ENCODE measurements at regions not wholly inside any gene's neighbourhood (a gene's known extent, or its start where the extent isn't known, plus 50 kb on each side); places are given as distances from the start of the nearest gene placed in this dataset.

- Histone ChIP-seq H3K4me2 (ENCODE audit: low read length) (0 out of 2 replicates have a peak overlapping the region, but pooled peaks have one; percentile 8), H3K4me1 (ENCODE audit: low read length) (peaks cover 14% of the 10 kb centered on the region), H3K27ac (ENCODE audit: low read length) (no peak overlapping the region), H2AFZ (ENCODE audit: low read depth, low read length) (no peak overlapping the region), H3K9me3 (ENCODE audit: insufficient read depth, low read length) (no peaks in the 10 kb centered on the region), H4K20me1 (ENCODE audit: insufficient read depth, low read length) (no peaks in the 10 kb centered on the region), H3K4me3 (ENCODE audit: low read length) (no peak overlapping the region), H3K79me2 (ENCODE audit: low read length) (no peaks in the 10 kb centered on the region), H3K36me3 (replicated peaks; ENCODE audit: low read depth, low read length) (no peaks in the 10 kb centered on the region), H3K9ac (ENCODE audit: low read length) (no peak overlapping the region), H3K27me3 (ENCODE audit: low read depth, low read length) (no peaks in the 10 kb centered on the region; the same call in 1 of the 2 replicates)
- TF ChIP-seq EZH2phosphoT487 (IDR thresholded peaks at IDR 0.05; ENCODE audit: low read depth) (no peak), CTCF (IDR thresholded peaks at IDR 0.05; ENCODE audit: low read depth, low read length) (no peak)
Observed at GRCh38 chr9:755454-756381, 85.8 kb upstream of the DMRT1 start.

GRCh38 chr9:757246-757881 is 84.1 kb upstream of the DMRT1 start:
- Histone ChIP-seq H3K9me3 (ENCODE audit: insufficient read depth, low read length) (no peaks in the 10 kb centered on the region), H2AFZ (ENCODE audit: low read depth, low read length) (no peak overlapping the region), H3K27ac (ENCODE audit: low read length) (no peak overlapping the region), H3K9ac (ENCODE audit: low read length) (no peak overlapping the region), H3K79me2 (ENCODE audit: low read length) (no peaks in the 10 kb centered on the region), H3K4me3 (ENCODE audit: low read length) (no peak overlapping the region), H3K4me2 (ENCODE audit: low read length) (no peak overlapping the region), H3K36me3 (replicated peaks; ENCODE audit: low read depth, low read length) (no peaks in the 10 kb centered on the region), H3K27me3 (ENCODE audit: low read depth, low read length) (no peaks in the 10 kb centered on the region; the same call in 1 of the 2 replicates), H3K4me1 (ENCODE audit: low read length) (peaks cover 14% of the 10 kb centered on the region), H4K20me1 (ENCODE audit: insufficient read depth, low read length) (no peaks in the 10 kb centered on the region)
- TF ChIP-seq CTCF (IDR thresholded peaks at IDR 0.05; ENCODE audit: low read depth, low read length) (peak; percentile 62), EZH2phosphoT487 (IDR thresholded peaks at IDR 0.05; ENCODE audit: low read depth) (no peak)

- no peak overlapping the region for H3K27ac ChIP-seq (ENCODE audit: low read length)
- H2AFZ ChIP-seq (ENCODE audit: low read depth, low read length), result no peak overlapping the region
- H3K27me3 ChIP-seq (ENCODE audit: low read depth, low read length), result no peaks in the 10 kb centered on the region; the same call in 1 of the 2 replicates
- H4K20me1 ChIP-seq (ENCODE audit: insufficient read depth, low read length), result no peaks in the 10 kb centered on the region
- H3K36me3 ChIP-seq (replicated peaks; ENCODE audit: low read depth, low read length), result no peaks in the 10 kb centered on the region
- H3K9me3 ChIP-seq (ENCODE audit: insufficient read depth, low read length), result no peaks in the 10 kb centered on the region
- H3K4me3 ChIP-seq (ENCODE audit: low read length), result no peak overlapping the region
- peaks cover 14% of the 10 kb centered on the region for H3K4me1 ChIP-seq (ENCODE audit: low read length)
- H3K9ac ChIP-seq (ENCODE audit: low read length), result no peak overlapping the region
- TF ChIP-seq EZH2phosphoT487 (IDR thresholded peaks at IDR 0.05; ENCODE audit: low read depth), result no peak
- TF ChIP-seq CTCF (IDR thresholded peaks at IDR 0.05; ENCODE audit: low read depth, low read length), result no peak
- peak overlapping the region; percentile 20; the same call in 1 of the 2 replicates for H3K4me2 ChIP-seq (ENCODE audit: low read length)
- H3K79me2 ChIP-seq (ENCODE audit: low read length), result no peaks in the 10 kb centered on the region
Observed at GRCh38 chr9:758146-758545, 83.4 kb upstream of the DMRT1 start.

GRCh38 chr9:759541-759940 is 82.0 kb upstream of the DMRT1 start:
- Histone ChIP-seq H3K4me1 (ENCODE audit: low read length) (peaks cover 18% of the 10 kb centered on the region), H4K20me1 (ENCODE audit: insufficient read depth, low read length) (no peaks in the 10 kb centered on the region), H2AFZ (ENCODE audit: low read depth, low read length) (no peak overlapping the region), H3K36me3 (replicated peaks; ENCODE audit: low read depth, low read length) (no peaks in the 10 kb centered on the region), H3K9me3 (ENCODE audit: insufficient read depth, low read length) (no peaks in the 10 kb centered on the region), H3K79me2 (ENCODE audit: low read length) (no peaks in the 10 kb centered on the region), H3K27me3 (ENCODE audit: low read depth, low read length) (no peaks in the 10 kb centered on the region; the same call in 1 of the 2 replicates), H3K27ac (ENCODE audit: low read length) (no peak overlapping the region), H3K9ac (ENCODE audit: low read length) (no peak overlapping the region), H3K4me2 (ENCODE audit: low read length) (no peak overlapping the region), H3K4me3 (ENCODE audit: low read length) (no peak overlapping the region)
- no peak for TF ChIP-seq CTCF (IDR thresholded peaks at IDR 0.05; ENCODE audit: low read depth, low read length)
- no peak for TF ChIP-seq EZH2phosphoT487 (IDR thresholded peaks at IDR 0.05; ENCODE audit: low read depth)

Measured in OCI-LY3 (cell line).